Effector memory CD4-positive, alpha-beta T cell (primary cell): ENCODE measurements at regions not wholly inside any gene's neighbourhood (a gene's known extent, or its start where the extent isn't known, plus 50 kb on each side); places are given as distances from the start of the nearest gene placed in this dataset.
"Not testable (repeated sequence)": the region's sequence is repeated elsewhere in the genome, so short reads cannot be mapped to it uniquely, and the experiment has no call there.

ENCODE experiments used
- DNase-seq, 3 donors: peaks; one replicate each; pipeline ENCODE4 v3.0.0-alpha.2; 2020
- H3K27ac ChIP-seq: 2 replicates; pipeline ENCODE4 v1.7.0; 2013; ENCODE audit warnings: mild to moderate bottlenecking, low read length, moderate library complexity; ENCODE audit not compliant: insufficient read depth, poor library complexity, severe bottlenecking
- H3K27me3 ChIP-seq: replicated peaks from 2 replicates; pipeline ENCODE4 v1.7.0; 2013; ENCODE audit warnings: mild to moderate bottlenecking, low read length; ENCODE audit not compliant: insufficient read depth, control insufficient read depth, poor library complexity, severe bottlenecking
- H3K36me3 ChIP-seq: 2 replicates; pipeline ENCODE4 v1.7.0; 2013; ENCODE audit warnings: mild to moderate bottlenecking, low read length, moderate library complexity; ENCODE audit not compliant: control insufficient read depth, insufficient read depth
- H3K4me1 ChIP-seq: 2 replicates; pipeline ENCODE4 v1.7.0; 2013; ENCODE audit warnings: low read length, mild to moderate bottlenecking; ENCODE audit not compliant: control insufficient read depth, insufficient read depth, poor library complexity, severe bottlenecking
- H3K4me3 ChIP-seq: 2 replicates; pipeline ENCODE4 v1.7.0; 2013; ENCODE audit warnings: low read length, low read depth, mild to moderate bottlenecking; ENCODE audit not compliant: insufficient read depth, poor library complexity, severe bottlenecking
- H3K9me3 ChIP-seq: 2 replicates; pipeline ENCODE4 v1.7.0; 2013; ENCODE audit warnings: mild to moderate bottlenecking, low read length, moderate library complexity; ENCODE audit not compliant: control insufficient read depth

- not testable (repeated sequence) for DNase-seq, H3K27ac ChIP-seq, H3K36me3 ChIP-seq, H3K4me3 ChIP-seq, H3K9me3 ChIP-seq, H3K4me1 ChIP-seq, H3K27me3 ChIP-seq
These were observed 229.8 kb upstream of the GLRA1 start for GRCh38 chr5:152154452-152154851.

- H3K9me3 ChIP-seq: no peaks in the 10 kb centered on the region
- H3K4me3 ChIP-seq: no peak overlapping the region
- H3K36me3 ChIP-seq: no peaks in the 10 kb centered on the region
- H3K27me3 ChIP-seq: no peaks in the 10 kb centered on the region
- no peak overlapping the region for H3K27ac ChIP-seq
- DNase-seq: no peak
- no peaks in the 10 kb centered on the region for H3K4me1 ChIP-seq
These were observed 227.3 kb upstream of the GLRA1 start for GRCh38 chr5:152151940-152152339.

- no peaks in the 10 kb centered on the region for H3K27me3 ChIP-seq
- no peak for DNase-seq
- no peaks in the 10 kb centered on the region for H3K4me1 ChIP-seq
- H3K9me3 ChIP-seq: no peaks in the 10 kb centered on the region
- H3K4me3 ChIP-seq: no peak overlapping the region
- no peaks in the 10 kb centered on the region for H3K36me3 ChIP-seq
- no peak overlapping the region for H3K27ac ChIP-seq
These were observed 226.5 kb upstream of the GLRA1 start for GRCh38 chr5:152151113-152151512.

GRCh38 chr5:152147286-152147685 is 222.6 kb upstream of the GLRA1 start:
- no peak overlapping the region for H3K4me3 ChIP-seq
- no peaks in the 10 kb centered on the region for H3K36me3 ChIP-seq
- H3K27me3 ChIP-seq: no peaks in the 10 kb centered on the region
- H3K27ac ChIP-seq: no peak overlapping the region
- DNase-seq: no peak
- no peaks in the 10 kb centered on the region for H3K9me3 ChIP-seq
- no peaks in the 10 kb centered on the region for H3K4me1 ChIP-seq

GRCh38 chr5:152146566-152146965 is 221.9 kb upstream of the GLRA1 start:
- DNase-seq: no peak
- Histone ChIP-seq H3K36me3 (no peaks in the 10 kb centered on the region), H3K9me3 (no peaks in the 10 kb centered on the region), H3K4me3 (no peak overlapping the region), H3K27me3 (no peaks in the 10 kb centered on the region), H3K4me1 (no peaks in the 10 kb centered on the region), H3K27ac (no peak overlapping the region)

GRCh38 chr5:152144556-152144955 is 219.9 kb upstream of the GLRA1 start:
- Histone ChIP-seq H3K36me3 (no peaks in the 10 kb centered on the region), H3K27me3 (no peaks in the 10 kb centered on the region), H3K4me3 (no peak overlapping the region), H3K9me3 (no peaks in the 10 kb centered on the region), H3K27ac (no peak overlapping the region), H3K4me1 (no peaks in the 10 kb centered on the region)
- DNase-seq: no peak

- Histone ChIP-seq H3K27ac (no peak overlapping the region), H3K36me3 (no peaks in the 10 kb centered on the region), H3K4me3 (no peak overlapping the region), H3K27me3 (no peaks in the 10 kb centered on the region), H3K9me3 (no peaks in the 10 kb centered on the region), H3K4me1 (no peaks in the 10 kb centered on the region)
- DNase-seq: no peak
These were observed 219.4 kb upstream of the GLRA1 start for GRCh38 chr5:152144030-152144429.

- no peaks in the 10 kb centered on the region for H3K36me3 ChIP-seq
- no peaks in the 10 kb centered on the region for H3K27me3 ChIP-seq
- H3K9me3 ChIP-seq: no peaks in the 10 kb centered on the region
- DNase-seq: peak; percentile 18 to 38 (median 33)
- no peak overlapping the region for H3K27ac ChIP-seq
- H3K4me3 ChIP-seq: no peak overlapping the region
- no peaks in the 10 kb centered on the region for H3K4me1 ChIP-seq
These were observed 218.3 kb upstream of the GLRA1 start for GRCh38 chr5:152142840-152143469.

GRCh38 chr5:152140347-152140746 is 215.7 kb upstream of the GLRA1 start:
- Histone ChIP-seq H3K27ac (no peak overlapping the region), H3K27me3 (no peaks in the 10 kb centered on the region), H3K36me3 (no peaks in the 10 kb centered on the region), H3K9me3 (no peaks in the 10 kb centered on the region), H3K4me3 (no peak overlapping the region), H3K4me1 (no peaks in the 10 kb centered on the region)
- no peak for DNase-seq

- DNase-seq: no peak
- no peaks in the 10 kb centered on the region for H3K27me3 ChIP-seq
- no peak overlapping the region for H3K27ac ChIP-seq
- H3K4me1 ChIP-seq: no peaks in the 10 kb centered on the region
- no peak overlapping the region for H3K4me3 ChIP-seq
- no peaks in the 10 kb centered on the region for H3K9me3 ChIP-seq
- no peaks in the 10 kb centered on the region for H3K36me3 ChIP-seq
These were observed 212.4 kb upstream of the GLRA1 start for GRCh38 chr5:152137063-152137462.
